Fibroblast of skin of right quadriceps (primary cell): ENCODE measurements at regions not wholly inside any gene's neighbourhood (a gene's known extent, or its start where the extent isn't known, plus 50 kb on each side); places are given as distances from the start of the nearest gene placed in this dataset.

Source experiments
- DNase-seq: peaks from one replicate; pipeline ENCODE4 v3.0.0-alpha.2; 2013

GRCh38 chr5:35359859-35360258 lies 129.6 kb upstream of the PRLR start:
- DNase-seq, result no peak

GRCh38 chr5:35357973-35358372 lies 127.7 kb upstream of the PRLR start:
- DNase-seq, result no peak

GRCh38 chr5:35356725-35357124 lies 126.4 kb upstream of the PRLR start:
- DNase-seq, result no peak

- DNase-seq, result peak; percentile 11
These were observed 124.5 kb upstream of the PRLR start for GRCh38 chr5:35354751-35355150.

GRCh38 chr5:35345222-35345621 lies 114.9 kb upstream of the PRLR start:
- no peak for DNase-seq

GRCh38 chr5:35342664-35343063 lies 112.4 kb upstream of the PRLR start:
- DNase-seq, result no peak

- no peak for DNase-seq
These were observed 110.9 kb upstream of the PRLR start for GRCh38 chr5:35341189-35341588.

GRCh38 chr5:35339616-35340100 lies 109.4 kb upstream of the PRLR start:
- DNase-seq, result no peak

- no peak for DNase-seq
These were observed 108.7 kb upstream of the PRLR start for GRCh38 chr5:35339006-35339405.

- DNase-seq, result no peak
These were observed 107.8 kb upstream of the PRLR start for GRCh38 chr5:35338157-35338453.

- DNase-seq, result no peak
These were observed 107.3 kb upstream of the PRLR start for GRCh38 chr5:35337340-35338156.

GRCh38 chr5:35336230-35336629 lies 105.9 kb upstream of the PRLR start:
- DNase-seq, result no peak

- no peak for DNase-seq
These were observed 105.5 kb upstream of the PRLR start for GRCh38 chr5:35335752-35336151.

- DNase-seq, result no peak
These were observed 103.1 kb upstream of the PRLR start for GRCh38 chr5:35333366-35333765.

- DNase-seq, result no peak
These were observed 102.0 kb upstream of the PRLR start for GRCh38 chr5:35331956-35332950.

- DNase-seq, result no peak
These were observed 95.5 kb upstream of the PRLR start for GRCh38 chr5:35325836-35326235.

GRCh38 chr5:35324679-35325078 lies 94.4 kb upstream of the PRLR start:
- DNase-seq, result no peak

- no peak for DNase-seq
These were observed 93.9 kb upstream of the PRLR start for GRCh38 chr5:35324201-35324600.

GRCh38 chr5:35320029-35320428 lies 89.7 kb upstream of the PRLR start:
- DNase-seq, result no peak

- DNase-seq, result peak; percentile 84
These were observed 89.2 kb upstream of the PRLR start for GRCh38 chr5:35319333-35320002.

- no peak for DNase-seq
These were observed 87.3 kb upstream of the PRLR start for GRCh38 chr5:35317586-35317985.

GRCh38 chr5:35316611-35317274 lies 86.5 kb upstream of the PRLR start:
- DNase-seq, result peak; percentile 57

GRCh38 chr5:35313291-35313690 lies 83.0 kb upstream of the PRLR start:
- peak; percentile 81 for DNase-seq
